ENCODE measurements at regions not wholly inside any gene's neighbourhood (a gene's known extent, or its start where the extent isn't known, plus 50 kb on each side); places are given as distances from the start of the nearest gene placed in this dataset.

DNA sequence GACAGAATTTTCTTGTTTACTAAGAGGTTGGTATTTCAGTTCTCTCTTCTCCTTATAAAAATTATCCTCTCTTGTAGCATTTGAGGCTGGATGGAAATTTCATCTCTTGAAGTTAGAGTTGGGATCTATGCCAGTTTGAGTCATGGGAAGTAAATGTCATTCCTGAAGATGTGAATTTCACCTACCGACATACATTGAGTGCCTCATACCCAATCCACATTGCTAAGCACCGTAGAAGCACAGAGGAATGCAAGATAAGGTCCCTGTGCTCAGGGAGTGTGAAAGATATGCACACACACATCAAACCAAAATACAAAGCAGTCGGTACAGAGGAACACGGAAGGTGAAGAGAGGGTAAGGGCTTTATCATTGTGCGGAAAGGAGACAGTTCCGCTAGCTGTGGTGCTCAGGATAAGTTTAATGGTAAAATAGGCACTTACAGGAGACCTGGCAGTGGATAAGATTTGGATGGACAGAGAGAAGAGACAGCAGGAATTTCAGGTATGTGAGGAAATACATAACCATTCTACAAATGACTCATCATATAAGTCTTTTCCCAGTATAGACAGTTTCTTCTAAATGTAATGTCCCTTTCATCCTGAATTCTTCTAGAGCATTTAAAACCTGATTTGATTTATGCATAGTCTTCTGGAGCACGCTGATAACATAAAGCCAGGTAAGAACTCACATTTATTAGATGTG, 205.3 kb upstream of the ST6GAL2 start:
- TF ChIP-seq POLR2A (IDR thresholded peaks at IDR 0.05; ENCODE audit: low read depth) (no peak), POLR2AphosphoS5 (IDR thresholded peaks at IDR 0.05) (no peak), EP300 (IDR thresholded peaks at IDR 0.05) (no peak)
- TF ChIP-seq, protein P1, sequence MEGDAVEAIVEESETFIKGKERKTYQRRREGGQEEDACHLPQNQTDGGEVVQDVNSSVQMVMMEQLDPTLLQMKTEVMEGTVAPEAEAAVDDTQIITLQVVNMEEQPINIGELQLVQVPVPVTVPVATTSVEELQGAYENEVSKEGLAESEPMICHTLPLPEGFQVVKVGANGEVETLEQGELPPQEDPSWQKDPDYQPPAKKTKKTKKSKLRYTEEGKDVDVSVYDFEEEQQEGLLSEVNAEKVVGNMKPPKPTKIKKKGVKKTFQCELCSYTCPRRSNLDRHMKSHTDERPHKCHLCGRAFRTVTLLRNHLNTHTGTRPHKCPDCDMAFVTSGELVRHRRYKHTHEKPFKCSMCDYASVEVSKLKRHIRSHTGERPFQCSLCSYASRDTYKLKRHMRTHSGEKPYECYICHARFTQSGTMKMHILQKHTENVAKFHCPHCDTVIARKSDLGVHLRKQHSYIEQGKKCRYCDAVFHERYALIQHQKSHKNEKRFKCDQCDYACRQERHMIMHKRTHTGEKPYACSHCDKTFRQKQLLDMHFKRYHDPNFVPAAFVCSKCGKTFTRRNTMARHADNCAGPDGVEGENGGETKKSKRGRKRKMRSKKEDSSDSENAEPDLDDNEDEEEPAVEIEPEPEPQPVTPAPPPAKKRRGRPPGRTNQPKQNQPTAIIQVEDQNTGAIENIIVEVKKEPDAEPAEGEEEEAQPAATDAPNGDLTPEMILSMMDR (IDR thresholded peaks at IDR 0.05), result no peak

Data from esophagus muscularis mucosa (tissue), 4 donors.